ENCODE measurements at regions not wholly inside any gene's neighbourhood (a gene's known extent, or its start where the extent isn't known, plus 50 kb on each side); places are given as distances from the start of the nearest gene placed in this dataset.
"Not testable (repeated sequence)": the region's sequence is repeated elsewhere in the genome, so short reads cannot be mapped to it uniquely, and the experiment has no call there.

DNA sequence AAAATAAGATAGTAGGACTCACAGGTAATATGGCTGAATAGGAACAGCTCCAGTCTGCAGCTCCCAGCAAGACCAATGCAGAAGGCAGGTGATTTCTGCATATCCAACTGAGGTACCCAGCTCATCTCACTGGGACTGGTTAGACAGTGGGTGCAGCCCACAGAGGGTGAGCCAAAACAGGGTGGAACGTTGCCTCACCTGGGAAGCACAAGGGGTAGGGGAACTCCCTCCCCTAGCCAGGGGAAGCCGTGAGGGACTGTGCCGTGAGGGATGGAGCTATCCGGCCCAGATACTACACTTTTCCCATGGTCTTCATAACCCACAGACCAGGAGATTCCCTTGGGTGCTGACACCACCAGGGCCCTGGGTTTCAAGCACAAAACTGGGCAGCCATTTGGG is 114.8 kb upstream of the GNAI1 start:
- not testable (repeated sequence) for DNase-seq (ENCODE audit: extremely low read depth in 1 of 2, low read depth in 1 of 2)

DNA sequence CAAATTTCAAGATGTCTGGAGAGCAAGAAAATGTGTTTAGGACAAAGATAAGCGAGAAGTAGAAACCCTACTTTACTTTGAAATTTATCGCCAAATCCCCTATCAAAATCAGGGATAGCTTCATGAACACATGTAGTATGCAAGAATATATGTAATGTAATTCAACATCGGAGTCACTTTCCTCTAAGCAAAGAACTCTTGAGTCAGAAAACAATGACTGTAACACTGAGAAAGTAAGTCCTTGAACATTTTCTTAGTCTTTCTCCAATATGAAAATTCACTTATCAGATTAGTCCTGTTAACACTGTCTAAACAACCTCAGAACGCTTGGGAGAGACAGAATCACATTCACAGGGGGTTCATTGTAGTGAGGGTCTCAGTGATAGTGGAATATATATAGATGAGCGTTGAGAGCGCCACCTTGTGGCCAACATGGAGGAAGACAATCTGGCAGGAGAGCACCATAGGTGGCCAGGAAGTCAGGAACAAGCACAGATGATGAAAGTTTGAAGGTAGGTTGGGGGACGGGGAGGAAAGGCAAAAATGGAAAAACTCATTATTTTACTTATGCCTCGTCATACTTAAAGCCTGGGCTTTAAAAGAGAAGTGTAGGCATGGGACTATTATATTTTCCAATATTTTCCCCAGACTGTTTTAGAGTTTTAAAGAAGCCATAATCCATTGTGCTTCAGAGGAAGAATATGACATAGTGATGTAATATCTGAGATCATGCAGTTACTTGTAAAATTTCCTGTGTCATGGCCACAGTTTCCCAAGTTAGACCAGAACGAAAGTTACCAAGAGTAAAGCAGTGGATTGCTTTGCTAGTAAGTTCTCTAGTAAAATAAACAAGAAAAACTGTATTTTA is 115.5 kb upstream of the GNAI1 start:
- peak; percentile 1 to 5 for DNase-seq (ENCODE audit: extremely low read depth in 1 of 2, low read depth in 1 of 2)

DNA sequence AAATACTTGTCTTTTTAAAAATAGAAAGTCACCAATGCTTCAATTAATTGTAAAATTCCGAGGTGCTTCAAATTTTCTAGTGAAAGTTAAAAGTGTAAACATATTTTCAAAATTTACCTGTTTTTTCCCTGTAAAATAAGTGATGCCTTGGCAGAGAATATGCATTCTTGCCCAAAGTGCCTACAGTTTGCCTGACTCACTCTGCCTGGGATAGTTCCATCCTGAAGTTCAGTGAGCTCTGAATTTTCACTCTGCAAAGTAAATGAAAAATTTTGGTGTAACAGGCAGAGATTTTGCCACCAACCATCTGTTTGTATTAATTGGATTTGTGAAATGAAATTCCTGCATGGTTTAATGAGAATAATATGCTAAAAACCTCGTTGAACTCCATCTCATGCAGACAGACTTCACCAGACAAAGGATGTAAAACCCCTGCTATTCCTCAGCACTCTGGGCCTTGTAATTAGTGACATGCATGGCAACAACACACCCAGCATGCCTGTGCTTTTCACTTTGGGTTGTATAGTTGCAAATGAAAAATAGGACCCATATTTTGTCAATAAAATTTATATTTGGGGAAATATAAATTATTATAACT is 117.4 kb upstream of the GNAI1 start:
- no peak for DNase-seq (ENCODE audit: extremely low read depth in 1 of 2, low read depth in 1 of 2)

DNA sequence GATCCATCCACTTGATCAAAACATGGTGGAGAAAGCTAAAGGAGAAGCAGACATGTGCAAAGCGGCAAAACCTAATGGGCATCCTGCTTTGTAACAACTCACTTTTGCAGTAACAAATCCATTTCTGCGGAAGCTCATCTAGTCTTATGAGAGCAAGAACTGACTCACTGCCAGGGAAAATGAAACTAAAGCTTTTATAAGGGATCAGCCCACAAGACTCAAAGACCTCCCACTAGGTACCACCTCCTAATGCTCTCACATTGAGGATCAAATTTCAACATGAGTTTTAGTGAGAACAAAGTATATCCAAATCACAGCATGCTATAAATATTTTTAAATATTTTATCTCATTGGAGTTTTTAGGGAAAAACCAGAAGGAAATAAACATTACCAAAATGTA is 120.1 kb upstream of the GNAI1 start:
- DNase-seq (ENCODE audit: extremely low read depth in 1 of 2, low read depth in 1 of 2) = no peak

DNA sequence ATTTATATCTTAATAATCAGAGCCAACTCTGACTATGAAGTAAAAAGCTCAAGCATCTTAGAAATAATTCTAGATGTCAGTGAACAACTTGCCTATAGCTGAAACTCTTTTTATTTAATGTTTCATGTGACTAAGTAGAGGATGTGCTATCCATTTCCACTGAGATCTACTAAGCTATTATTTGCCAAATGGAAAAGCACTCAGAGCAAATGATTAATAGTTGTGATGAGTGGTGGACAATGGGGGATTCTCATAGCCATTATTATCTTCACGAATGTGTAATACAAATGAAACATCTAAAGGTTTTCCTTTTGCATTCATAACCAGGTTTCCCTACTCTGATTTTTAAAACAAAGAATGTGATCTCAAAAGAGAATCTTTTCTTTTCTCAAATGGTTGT is 126.6 kb upstream of the GNAI1 start:
- DNase-seq (ENCODE audit: extremely low read depth in 1 of 2, low read depth in 1 of 2) = no peak

DNA sequence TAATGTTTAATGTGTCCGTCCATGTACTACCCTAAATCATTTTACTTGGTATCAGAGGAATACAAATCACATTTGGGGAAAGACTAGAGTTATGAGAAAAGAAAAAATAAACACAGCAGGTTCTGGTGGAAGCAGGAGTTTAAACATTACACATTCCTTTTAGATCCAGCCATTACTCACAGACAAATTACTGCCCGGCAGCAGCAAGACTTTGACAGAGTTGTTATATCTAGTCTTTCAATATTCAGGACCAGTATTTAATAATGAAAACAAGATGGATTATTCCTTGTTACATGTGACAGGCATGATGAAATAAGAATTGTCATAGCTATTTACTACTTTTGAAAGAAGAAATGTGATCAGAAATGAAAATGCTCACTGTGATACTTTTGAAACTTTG is 131.8 kb upstream of the GNAI1 start:
- DNase-seq (ENCODE audit: extremely low read depth in 1 of 2, low read depth in 1 of 2) = no peak

DNA sequence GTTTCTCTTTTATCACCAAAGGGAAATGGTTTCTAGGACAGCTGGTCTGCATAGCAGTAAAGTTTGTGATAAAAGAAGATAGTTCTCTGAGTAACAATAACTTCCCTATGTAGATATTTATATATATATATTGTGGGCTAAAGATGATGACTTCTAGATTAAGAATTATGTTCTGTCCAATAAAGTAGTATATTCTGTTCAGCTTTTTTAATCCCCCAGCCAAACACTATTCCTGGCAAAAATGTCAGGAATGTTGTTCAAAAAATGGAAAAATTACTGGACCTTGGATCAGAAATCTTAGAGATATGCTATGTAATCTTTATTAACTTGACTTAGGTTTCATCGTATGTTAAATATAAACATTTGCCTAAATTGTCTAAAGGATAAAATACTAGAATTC is 136.3 kb upstream of the GNAI1 start:
- DNase-seq (ENCODE audit: extremely low read depth in 1 of 2, low read depth in 1 of 2) = no peak

DNA sequence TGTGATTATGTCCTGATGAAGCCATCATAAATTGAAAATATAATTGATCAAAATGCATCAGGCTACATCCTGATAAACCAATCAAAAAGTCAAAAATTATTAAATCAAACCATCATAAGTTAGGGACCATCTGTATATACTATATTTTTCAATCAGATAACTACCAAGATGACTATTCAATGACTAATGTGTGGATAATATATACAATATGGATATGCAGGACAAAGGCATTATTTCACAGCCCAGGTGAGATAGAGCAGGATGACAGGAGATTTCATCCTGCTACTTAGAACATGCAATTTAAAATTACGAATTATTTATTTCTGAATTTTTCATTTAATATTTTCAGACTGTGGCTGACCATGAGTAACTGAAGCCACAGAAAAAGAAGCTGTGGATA is 137.3 kb upstream of the GNAI1 start:
- DNase-seq (ENCODE audit: extremely low read depth in 1 of 2, low read depth in 1 of 2) = no peak

DNA sequence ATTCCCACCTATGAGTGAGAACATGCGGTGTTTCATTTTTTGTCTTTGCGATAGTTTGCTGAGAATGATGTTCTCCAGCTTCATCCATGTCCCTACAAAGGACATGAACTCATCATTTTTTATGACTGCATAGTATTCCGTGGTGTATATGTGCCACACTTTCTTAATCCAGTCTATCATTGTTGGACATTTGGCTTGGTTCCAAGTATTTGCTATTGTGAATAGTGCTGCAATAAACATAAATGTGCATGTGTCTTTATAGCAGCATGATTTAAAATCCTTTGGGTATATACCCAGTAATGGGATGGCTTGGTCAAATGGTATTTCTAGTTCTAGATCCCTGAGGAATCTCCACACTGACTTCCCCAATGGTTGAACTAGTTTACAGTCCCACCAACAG is 138.9 kb upstream of the GNAI1 start:
- not testable (repeated sequence) for DNase-seq (ENCODE audit: extremely low read depth in 1 of 2, low read depth in 1 of 2)

DNA sequence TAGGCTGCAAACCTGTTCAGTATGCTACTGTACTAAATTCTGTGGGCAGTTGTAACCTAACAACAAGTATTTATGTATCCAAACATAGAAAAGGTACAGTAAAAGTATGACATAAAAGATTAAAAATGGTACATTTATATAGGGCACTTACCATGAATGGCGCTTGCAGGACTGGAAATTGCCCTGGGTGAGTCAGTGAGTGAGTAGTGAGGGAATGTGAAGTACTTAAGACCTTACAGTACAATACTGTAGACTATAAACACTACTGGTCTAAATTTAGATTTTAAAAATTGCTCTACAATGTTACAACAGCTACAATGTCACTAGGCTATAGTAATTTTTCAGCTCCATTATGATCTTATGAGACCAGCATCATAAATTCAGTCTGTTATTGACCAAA is 146.0 kb upstream of the GNAI1 start:
- DNase-seq (ENCODE audit: extremely low read depth in 1 of 2, low read depth in 1 of 2) = no peak

DNA sequence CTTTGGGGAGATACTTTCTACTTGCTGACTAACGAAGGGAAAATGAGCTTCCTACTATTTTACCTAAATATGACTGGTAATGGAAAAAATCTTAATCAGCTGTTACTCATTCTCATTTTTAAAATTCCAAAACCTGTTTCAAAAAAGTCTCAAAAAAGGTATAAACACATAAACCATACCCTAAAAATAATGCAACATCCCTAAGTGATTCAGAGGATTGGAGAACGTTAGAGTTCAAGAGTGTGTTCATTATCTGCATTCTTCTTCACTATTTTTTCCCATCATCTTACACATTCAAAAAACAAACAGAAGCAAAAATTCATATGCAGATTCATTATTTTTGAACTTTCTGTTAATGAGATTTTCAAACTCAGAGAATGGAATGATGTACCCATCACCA is 150.4 kb upstream of the GNAI1 start:
- no peak for DNase-seq (ENCODE audit: extremely low read depth in 1 of 2, low read depth in 1 of 2)

DNA sequence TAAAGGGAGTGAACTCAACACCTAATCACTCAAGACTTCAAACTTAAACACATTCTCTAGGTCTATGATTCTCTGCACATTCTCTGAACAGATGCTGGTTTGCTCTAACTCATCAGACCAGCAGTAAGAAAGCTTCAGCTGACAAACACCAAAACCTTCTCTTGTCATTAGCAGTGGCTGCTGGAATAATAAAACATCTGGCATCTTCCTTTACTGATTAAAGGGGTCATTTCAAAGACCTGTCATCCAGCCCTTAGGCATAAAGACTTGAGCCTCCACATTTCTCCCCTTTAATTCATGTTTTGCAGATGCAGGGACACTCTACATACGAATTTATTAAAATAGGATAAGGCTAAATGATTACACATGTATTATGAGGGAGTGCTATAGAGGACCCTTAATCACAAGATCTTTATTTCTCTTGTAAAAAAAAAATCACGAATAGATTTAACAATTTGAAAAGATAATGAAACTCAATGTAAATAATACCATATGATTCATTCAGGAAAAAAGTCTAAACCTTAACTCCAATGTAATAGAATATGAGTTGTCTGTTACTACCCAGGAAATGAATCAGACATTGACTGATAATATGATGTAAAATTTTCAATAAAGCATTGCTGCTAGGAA is 152.4 kb upstream of the GNAI1 start:
- no peak for DNase-seq (ENCODE audit: extremely low read depth in 1 of 2, low read depth in 1 of 2)

DNA sequence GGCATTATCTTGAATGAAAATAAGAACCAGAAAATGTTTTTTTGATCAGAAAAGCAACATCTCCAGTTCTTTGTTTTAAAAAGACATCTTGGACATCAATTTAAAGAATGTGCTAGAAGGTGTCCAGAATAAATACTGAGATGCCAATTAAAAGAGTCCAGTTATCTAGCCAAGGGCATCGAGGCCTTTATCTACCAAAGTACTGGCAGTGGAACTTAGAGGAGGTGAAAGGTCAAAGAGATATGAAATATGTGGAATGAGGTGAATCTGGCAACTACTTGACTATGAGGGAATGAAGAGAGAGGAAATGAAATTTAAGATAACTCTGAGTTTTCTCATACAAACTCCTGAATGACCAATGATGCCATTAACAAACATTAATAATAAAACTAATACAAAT is 154.3 kb upstream of the GNAI1 start:
- DNase-seq (ENCODE audit: extremely low read depth in 1 of 2, low read depth in 1 of 2) = no peak

DNA sequence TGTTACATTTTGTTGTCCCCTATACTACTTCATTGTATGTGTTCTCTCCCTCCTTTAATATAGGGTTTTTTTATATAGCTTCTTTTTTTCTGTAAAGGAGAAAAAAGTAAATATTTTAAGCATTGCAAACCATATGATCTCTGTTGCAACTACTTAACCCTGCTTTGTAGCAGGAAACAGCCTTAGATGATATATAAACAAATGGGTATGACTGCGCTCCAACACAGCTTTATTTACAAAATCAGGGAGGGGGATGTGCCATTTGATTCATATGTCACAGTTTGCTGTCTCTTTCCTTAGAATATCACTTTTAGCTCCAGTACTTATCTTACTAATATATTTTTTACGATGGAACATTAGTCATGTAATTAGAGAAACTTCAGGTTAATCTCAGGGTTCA is 155.2 kb upstream of the GNAI1 start:
- DNase-seq (ENCODE audit: extremely low read depth in 1 of 2, low read depth in 1 of 2) = no peak

DNA sequence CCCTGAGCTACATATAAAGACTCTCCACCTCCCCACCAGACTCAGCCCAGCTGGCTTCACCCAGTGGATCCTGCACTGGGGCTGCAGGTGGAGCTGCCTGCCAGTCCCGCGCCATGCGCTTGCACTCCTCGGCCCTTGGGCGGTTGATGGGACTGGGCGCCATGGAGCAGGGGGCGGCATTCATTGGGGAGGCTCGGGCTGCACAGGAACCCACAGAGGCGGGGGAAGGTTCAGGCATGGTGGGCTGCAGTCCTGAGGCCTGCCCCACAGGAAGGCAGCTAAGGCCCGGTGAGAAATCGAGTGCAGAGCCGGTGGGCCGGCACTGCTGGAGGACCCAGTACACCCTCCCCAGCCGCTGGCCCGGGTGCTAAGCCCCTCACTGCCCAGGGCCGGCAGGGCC is 157.2 kb upstream of the GNAI1 start:
- no peak for DNase-seq (ENCODE audit: extremely low read depth in 1 of 2, low read depth in 1 of 2)

DNA sequence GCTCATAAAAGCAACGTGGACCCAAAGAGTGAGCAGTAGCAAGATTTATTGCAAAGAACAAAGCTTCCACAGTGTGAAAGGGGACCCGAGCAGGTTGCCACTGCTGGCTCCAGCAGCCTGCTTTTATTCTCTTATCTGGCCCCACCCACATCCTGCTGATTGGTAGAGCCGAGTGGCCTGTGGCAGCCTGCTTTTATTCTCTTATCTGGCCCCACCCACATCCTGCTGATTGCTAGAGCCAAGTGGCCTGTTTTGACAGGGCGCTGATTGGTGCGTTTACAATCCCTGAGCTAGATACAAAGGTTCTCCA is 158.0 kb upstream of the GNAI1 start:
- not testable (repeated sequence) for DNase-seq (ENCODE audit: extremely low read depth in 1 of 2, low read depth in 1 of 2)

DNA sequence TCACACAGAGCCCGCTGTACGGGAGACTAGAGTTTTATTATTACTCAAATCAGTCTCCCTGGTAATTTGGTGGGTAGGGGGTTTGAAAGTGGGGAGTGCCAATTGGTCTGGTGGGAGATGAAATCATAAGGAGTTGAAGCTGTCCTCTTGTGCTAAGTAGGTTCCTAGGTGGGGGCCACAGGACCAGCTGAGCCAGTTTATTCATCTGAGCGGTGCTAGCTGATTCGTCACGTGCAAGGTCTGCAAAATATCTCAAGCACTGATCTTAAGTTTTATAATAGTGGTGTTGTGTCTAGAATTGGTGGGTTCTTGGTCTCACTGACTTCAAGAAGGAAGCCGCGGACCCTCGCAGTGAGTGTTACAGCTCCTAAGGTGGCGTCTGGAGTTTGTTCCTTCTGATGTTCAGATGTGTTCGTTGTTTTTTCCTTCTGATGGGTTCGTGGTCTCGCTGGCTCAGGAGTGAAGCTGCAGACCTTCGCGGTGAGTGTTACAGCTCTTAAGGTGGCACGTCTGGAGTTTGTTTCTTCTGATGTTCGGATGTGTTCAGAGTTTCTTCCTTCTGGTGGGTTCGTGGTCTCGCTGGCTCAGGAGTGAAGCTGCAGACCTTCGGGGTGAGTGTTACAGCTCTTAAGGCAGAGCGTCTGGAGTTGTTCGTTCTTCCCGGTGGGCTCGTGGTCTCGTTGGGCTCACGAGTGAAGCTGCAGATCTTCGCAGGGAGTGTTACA is 158.5 kb upstream of the GNAI1 start:
- DNase-seq (ENCODE audit: extremely low read depth in 1 of 2, low read depth in 1 of 2) = not testable (repeated sequence)

DNA sequence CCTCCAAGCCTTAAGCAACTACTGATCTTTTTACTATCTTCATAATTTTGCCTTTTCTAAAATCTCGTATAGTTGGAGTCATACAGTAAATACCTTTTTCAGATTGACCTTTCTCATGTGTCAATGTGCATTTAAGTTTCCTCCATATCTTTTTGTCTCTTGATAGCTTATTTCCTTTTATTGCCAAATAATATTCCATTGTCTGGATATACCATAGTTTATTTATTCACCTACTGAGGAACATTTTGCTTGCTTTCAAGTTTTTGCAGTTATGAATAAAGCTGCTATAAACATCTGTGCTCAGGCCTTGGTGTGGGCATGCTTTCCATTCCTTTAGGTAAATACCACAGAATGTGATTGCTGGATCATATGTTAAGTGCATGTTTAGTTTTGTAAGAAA is 161.2 kb upstream of the GNAI1 start:
- no peak for DNase-seq (ENCODE audit: extremely low read depth in 1 of 2, low read depth in 1 of 2)

DNA sequence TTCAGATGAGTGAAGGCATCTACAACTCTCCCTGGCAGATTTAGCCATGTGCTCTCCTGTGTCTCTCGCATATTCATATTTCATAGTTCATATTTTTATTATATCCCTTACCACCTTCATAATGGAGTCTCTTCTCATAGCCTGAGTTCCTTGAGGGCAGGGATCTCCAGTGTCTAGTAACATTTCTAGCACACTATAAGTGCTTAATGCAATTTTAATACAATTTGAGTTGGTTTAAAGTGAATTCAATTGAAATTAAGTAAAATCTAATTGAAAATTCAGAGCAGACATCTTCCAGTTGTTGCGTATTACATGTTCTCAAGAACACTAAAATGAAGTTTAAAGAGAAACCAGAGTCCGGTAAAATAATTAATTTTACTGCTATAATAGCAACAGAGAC is 163.6 kb upstream of the GNAI1 start:
- no peak for DNase-seq (ENCODE audit: extremely low read depth in 1 of 2, low read depth in 1 of 2)

DNA sequence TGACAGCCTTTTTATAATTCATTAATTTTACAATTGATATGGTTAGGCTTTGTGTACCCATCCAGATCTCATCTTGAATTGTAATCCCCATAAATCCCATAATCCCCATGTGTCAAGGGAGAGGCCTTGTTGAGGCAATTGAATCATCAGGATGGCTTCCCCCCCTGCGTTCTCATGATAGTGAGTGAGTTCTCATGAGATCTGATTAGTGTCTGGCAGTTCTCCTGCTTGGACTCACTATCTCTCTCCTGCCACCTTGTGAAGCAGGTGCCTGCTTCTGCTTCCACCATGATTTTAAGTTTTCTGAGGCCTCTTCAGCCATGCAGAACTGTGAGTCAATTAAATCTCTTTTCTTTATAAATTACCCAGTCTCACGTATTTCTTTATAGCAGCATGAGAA is 165.7 kb upstream of the GNAI1 start:
- DNase-seq (ENCODE audit: extremely low read depth in 1 of 2, low read depth in 1 of 2) = no peak

DNA sequence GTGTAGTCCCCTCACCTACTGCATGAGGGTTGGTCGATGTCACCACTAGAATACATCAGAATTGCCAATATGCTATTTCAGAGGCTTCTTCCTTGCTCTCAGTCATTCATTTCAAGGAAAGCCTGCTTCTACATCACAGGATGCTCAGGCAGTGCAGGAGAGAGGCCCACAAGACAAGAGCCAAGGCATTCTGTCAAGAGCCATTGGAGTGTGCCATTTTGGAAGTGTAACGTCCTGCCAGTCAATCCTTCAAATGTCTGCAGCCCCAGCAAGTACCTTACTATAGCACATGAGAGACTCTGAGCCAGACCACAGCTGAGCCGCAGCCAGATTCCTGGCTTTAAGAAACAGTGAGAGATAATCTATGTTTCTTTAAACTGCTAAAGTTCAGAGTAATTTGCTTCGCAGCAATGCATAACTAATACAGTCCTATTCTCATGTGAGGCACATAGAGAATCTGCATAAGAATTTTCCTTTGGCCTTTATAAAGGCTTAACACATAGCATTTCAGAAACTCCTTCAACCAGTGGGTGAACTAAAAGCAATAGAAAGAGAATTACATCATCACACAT is 166.5 kb upstream of the GNAI1 start:
- DNase-seq (ENCODE audit: extremely low read depth in 1 of 2, low read depth in 1 of 2) = no peak
